ENCODE measurements at regions not wholly inside any gene's neighbourhood (a gene's known extent, or its start where the extent isn't known, plus 50 kb on each side); places are given as distances from the start of the nearest gene placed in this dataset.

DNA sequence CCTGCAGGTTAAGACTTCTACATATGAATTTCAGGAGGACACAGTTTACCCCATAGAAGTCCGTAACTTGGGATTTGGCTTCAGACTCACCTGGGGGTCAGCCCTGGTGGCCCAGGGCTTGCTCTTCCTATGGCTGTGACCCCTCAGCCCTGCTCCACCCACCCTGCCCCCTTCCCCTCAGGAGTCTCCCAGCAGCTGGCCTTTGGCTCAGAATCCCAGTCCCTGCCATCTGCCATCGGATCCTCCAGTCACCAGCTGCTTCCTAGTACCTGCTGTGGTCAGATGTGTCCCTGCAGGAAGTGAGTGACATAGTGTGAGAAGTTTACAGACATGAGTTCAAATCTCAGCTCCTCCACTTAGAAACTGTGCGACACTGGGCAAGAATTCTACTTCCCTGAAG lies 332.6 kb downstream of the NPHP4 start:
- no peak for DNase-seq (ENCODE audit: low read depth)

- no peak for DNase-seq (ENCODE audit: low read depth)
These were observed 333.6 kb downstream of the NPHP4 start for GRCh38 chr1:5658340-5659316.

GRCh38 chr1:5651964-5652821 lies 340.0 kb downstream of the NPHP4 start:
- DNase-seq (ENCODE audit: low read depth) = no peak

DNA sequence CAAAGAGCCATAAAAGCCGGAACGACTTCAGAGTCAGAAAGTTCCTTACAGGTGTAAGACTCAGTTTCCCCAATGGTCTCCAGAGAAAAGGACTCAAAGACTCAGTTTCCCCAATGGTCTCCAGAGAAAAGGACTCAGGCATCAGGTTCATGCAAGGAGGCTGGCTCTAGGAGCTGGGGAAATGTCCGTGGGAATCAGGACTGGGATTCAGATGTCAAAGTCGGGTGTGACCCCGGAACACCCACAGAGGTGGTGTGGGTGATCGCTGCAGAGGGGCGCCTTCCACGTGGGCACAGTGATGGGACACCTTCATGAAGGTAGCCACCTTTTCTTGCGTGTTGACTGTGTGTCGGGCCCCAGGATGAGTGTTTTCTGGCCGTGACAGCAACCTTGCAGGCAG lies 340.8 kb downstream of the NPHP4 start:
- no peak for DNase-seq (ENCODE audit: low read depth)

DNA sequence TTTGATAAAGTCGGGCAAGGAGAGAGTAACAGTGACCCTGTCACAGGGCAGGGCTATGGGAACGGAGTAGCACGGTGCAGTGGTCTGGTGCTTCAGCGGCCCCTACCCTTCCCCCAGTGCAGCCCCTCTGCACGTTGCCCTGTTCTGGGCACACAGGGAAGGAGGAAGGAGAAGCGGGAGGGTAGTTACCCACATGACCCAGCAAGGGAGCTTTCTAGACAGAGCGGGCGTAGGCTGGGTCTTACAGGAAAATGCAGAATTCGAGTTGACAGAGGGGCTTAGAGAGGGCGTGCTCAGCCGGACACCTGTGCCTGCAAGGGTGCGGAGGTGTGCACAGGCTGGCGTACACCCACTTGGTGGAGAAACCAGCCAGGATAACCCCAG lies 341.2 kb downstream of the NPHP4 start:
- no peak for DNase-seq (ENCODE audit: low read depth)

DNA sequence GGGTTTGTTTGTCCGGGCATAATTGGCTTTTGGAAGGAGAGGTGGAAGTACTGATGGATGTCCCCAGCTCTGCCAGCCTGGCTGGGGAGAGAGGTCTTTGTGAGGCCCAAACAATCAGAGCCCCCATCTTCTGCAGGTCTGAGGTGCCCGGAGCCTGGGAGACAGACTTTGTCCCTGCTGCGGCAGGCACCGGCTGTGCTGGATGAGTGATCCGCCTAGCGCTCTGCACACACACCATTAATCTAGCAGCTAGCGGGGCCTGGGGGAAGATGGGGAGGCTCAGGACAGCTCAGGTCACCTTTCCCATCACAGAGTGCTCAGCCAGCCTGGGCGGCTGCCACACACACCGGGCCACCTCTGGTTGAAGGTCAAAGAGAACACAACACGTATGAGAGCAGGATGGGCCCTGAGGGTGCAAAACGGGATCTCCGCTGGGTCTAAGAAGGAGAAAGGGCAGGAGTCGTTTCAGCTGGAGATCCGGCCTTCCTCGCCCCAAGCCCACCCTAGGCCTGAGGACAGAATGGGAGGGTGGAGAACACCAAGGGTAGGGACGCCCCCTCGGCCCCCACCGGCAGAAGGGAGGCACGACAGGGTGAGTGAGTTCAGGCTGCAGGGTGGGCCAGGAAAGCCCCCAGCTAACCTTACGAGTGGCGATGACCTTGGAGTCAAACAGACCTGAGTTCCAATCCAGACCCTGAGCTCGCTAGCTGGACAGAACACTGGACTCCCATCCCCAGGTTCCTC lies 341.8 kb downstream of the NPHP4 start:
- DNase-seq (ENCODE audit: low read depth) = no peak

DNA sequence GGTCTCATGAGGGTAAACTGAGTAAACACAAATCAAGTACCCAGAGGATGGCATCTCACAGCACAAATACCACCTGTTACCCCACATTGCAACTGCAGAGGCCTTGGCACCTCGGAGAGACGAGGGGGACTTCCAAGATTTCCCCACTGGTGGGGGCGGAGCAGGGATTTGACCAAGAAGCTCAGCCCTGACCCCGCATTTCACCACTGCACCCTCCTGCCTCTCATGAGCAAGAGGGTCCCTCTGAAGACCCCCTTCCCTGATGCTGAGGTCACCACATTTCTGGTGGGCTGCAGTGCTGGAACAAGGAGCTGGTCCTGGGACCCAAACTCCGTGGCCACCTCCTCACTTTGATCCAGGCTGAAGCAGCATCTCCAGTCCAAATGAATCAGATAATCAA lies 342.4 kb downstream of the NPHP4 start:
- no peak for DNase-seq (ENCODE audit: low read depth)

DNA sequence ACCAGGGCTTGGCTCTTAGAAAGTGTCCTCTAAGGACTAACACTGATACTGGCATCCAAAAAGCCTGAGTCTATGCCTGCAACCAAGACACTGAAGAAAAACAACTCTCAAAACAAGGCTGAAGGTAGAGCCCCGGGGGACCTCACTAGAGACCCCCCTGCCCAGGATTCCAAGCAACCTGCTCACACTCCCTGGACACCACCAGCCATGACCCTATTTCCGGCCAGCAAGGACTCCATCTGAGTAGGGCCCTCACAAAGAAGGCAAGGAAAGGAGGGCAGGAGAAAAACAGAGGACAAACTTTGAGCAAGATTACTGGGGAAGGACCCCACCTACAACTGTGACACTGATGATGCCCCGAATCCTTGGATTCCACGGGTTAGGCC lies 343.1 kb downstream of the NPHP4 start:
- no peak for DNase-seq (ENCODE audit: low read depth)

DNA sequence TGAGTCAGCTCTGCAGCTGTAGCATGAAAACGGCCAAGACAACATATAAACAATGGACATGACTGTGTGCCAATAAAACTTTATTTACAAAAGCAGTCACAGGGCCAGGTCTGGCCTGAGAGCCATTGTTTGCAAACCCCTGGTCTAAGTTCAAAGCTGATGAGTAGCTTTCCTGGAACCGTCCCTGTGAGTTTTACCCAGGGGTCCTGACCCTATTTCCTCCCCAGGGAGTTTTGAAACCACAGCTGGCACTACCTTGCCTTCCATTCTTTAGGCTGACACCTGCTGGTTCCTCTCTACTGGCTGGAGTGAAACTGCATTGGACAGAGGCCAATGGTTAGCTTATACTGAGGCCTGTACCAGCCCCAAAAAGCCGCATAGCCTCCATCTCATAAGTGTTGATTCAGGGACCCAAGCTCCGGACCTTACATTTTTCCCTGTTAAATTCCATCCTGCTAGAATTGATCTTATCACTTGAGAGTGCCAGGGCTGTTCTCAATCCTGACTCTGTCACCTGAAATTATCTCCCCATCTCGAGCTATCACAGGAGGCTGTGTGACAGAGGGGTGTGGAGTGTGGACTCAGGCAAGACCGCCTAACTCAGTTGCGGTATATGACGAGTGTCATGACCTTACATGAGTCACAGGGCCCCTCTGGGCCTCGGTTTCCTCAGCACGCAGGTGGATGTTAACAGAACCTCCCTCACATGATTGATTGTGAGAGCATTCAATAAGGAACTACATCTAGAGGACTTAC lies 343.6 kb downstream of the NPHP4 start:
- DNase-seq (ENCODE audit: low read depth) = no peak

- DNase-seq (ENCODE audit: low read depth) = no peak
These were observed 345.0 kb downstream of the NPHP4 start for GRCh38 chr1:5647234-5647633.

- no peak for DNase-seq (ENCODE audit: low read depth)
These were observed 345.6 kb downstream of the NPHP4 start for GRCh38 chr1:5646486-5647149.

GRCh38 chr1:5645929-5646328 lies 346.3 kb downstream of the NPHP4 start:
- DNase-seq (ENCODE audit: low read depth) = no peak

DNA sequence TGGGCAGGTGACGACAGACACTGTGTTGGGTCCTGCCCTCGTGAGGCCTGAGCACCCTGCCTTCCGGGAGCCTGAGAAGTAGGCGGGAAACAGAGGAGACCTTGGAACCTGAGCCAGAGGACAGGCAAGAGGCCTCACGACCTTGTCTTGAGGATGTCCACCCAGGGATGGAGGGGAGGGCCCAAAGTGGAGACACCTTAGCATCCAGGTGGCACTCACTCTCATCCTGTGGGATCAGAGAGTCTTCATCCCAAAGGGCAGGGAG lies 347.2 kb downstream of the NPHP4 start:
- DNase-seq (ENCODE audit: low read depth) = no peak

GRCh38 chr1:5644281-5645134 lies 347.7 kb downstream of the NPHP4 start:
- DNase-seq (ENCODE audit: low read depth) = no peak

- DNase-seq (ENCODE audit: low read depth) = no peak
These were observed 348.7 kb downstream of the NPHP4 start for GRCh38 chr1:5643360-5644107.

DNA sequence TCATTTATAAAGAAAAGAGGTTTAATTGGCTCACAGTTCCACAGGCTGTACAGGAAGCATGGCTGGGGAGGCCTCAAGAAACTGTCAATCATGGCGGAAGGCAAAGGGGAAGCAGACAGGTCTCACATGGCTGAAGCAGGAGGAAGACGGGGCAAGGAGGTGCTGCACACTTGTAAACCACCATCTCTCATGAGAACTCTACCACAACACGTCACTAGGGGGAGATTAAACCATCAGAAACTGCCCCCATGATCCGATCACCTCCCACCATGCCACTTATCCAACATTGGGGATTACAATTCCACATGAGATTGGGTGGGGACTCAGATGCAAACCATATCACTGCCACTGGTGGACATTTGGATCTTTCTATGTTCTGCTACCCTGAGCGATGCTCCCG lies 351.4 kb downstream of the NPHP4 start:
- no peak for DNase-seq (ENCODE audit: low read depth)

DNA sequence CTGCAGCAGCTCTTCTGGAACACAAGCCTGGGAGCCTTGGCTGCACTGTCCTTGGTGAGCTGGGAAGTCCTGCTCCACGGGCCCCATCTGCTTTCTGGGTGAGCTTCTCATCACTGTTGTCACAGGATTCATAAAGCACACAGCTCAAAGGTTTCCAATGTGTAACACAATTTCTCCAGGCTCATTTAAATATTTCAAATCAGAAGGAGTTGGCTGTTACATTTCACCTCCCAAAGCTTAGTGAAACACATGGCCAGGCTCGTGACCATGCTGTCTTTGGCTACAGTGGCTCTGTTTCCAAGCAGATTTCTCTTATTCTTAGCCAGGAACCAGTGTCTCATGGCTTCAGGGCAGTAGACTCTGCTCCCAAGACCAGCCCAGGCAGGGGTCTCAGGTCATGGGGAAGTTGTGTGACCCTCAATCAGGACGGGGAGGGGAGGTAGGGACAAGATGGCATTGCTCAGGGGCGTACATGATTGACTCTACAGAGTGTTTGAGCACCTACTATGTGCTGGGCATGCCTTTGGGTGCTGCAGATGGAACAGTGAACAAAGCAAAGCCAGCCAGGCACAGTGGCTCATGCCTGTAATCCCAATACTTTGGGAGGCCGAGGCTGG lies 353.0 kb downstream of the NPHP4 start:
- no peak for DNase-seq (ENCODE audit: low read depth)

- no peak for DNase-seq (ENCODE audit: low read depth)
These were observed 353.6 kb downstream of the NPHP4 start for GRCh38 chr1:5638582-5638981.

DNA sequence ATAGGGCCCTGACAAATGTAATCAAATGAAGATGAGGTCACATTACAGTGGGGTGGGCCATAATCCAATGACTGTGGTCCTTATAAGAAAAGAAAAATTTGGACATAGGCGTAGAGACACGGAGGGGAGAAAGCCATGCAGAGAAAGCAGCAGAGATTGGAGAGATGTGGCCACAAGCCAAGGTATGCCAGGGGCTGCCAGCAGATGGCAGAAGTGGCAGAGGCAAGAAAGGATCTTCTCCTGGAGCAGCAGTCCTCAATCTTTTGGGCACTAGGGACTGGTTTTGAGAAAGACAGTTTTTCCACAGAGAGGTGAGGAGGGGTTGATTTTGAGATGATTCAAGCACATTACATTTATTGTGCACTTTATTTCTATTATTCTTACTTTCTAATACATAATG lies 355.1 kb downstream of the NPHP4 start:
- peak; percentile 2 for DNase-seq (ENCODE audit: low read depth)

All from ELR (cell line).